IMR-90 (cell line): ENCODE measurements at regions not wholly inside any gene's neighbourhood (a gene's known extent, or its start where the extent isn't known, plus 50 kb on each side); places are given as distances from the start of the nearest gene placed in this dataset.
"Not testable (repeated sequence)": the region's sequence is repeated elsewhere in the genome, so short reads cannot be mapped to it uniquely, and the experiment has no call there.

Experiments
- BHLHE40 ChIP-seq: fragments of 150-350 bp; IDR thresholded peaks from 2 replicates; pipeline ENCODE4 v1.6.1; 2016; ENCODE audit warnings: mild to moderate bottlenecking, low read depth, low read length
- CEBPB ChIP-seq: IDR thresholded peaks from 2 replicates; pipeline ENCODE4 v1.6.1; 2012; ENCODE audit warnings: low read depth, low read length, improper control_type of control experiment
- CHD1 ChIP-seq: IDR thresholded peaks from 2 replicates; pipeline ENCODE4 v1.6.1; 2012; ENCODE audit warnings: low read depth, low read length, improper control_type of control experiment
- ELK1 ChIP-seq: fragments of 150-350 bp; IDR thresholded peaks from 2 replicates; pipeline ENCODE4 v1.6.1; 2016; ENCODE audit warnings: low read depth, mild to moderate bottlenecking, low read length, moderate library complexity, borderline replicate concordance
- MAFK ChIP-seq: IDR thresholded peaks from 2 replicates; pipeline ENCODE4 v1.6.1; 2012; ENCODE audit warnings: low read depth, low read length, improper control_type of control experiment
- MAZ ChIP-seq: IDR thresholded peaks from 2 replicates; pipeline ENCODE4 v1.6.1; 2012; ENCODE audit warnings: low read depth, mild to moderate bottlenecking, low read length, improper control_type of control experiment, moderate library complexity, borderline replicate concordance
- MXI1 ChIP-seq: IDR thresholded peaks from 2 replicates; pipeline ENCODE4 v1.6.1; 2012; ENCODE audit warnings: low read depth, mild to moderate bottlenecking, low read length, moderate library complexity, borderline replicate concordance
- NFE2L2 ChIP-seq: fragments of 150-350 bp; IDR thresholded peaks from 2 replicates; pipeline ENCODE4 v1.6.1; 2016; ENCODE audit warnings: low read depth, mild to moderate bottlenecking, low read length
- POLR2A ChIP-seq: IDR thresholded peaks from 2 replicates; pipeline ENCODE4 v1.6.1; 2012; ENCODE audit warnings: mild to moderate bottlenecking, low read depth, low read length
- RAD21 ChIP-seq: IDR thresholded peaks from 2 replicates; pipeline ENCODE4 v1.6.1; 2012; ENCODE audit warnings: low read length, improper control_type of control experiment
- RCOR1 ChIP-seq: IDR thresholded peaks from 2 replicates; pipeline ENCODE4 v1.6.1; 2012; ENCODE audit warnings: mild to moderate bottlenecking, low read length, improper control_type of control experiment; ENCODE audit not compliant: insufficient replicate concordance
- RFX5 ChIP-seq: IDR thresholded peaks from 2 replicates; pipeline ENCODE4 v1.8.0; 2012; ENCODE audit warnings: low read depth, mild to moderate bottlenecking, low read length, moderate library complexity
- TF ChIP-seq, protein P1 (sequence below): conservative IDR thresholded peaks from 2 replicates; pipeline ENCODE4 v1.5.1; 2012; ENCODE audit warnings: mild to moderate bottlenecking, low read depth, low read length, improper control_type of control experiment

DNA sequence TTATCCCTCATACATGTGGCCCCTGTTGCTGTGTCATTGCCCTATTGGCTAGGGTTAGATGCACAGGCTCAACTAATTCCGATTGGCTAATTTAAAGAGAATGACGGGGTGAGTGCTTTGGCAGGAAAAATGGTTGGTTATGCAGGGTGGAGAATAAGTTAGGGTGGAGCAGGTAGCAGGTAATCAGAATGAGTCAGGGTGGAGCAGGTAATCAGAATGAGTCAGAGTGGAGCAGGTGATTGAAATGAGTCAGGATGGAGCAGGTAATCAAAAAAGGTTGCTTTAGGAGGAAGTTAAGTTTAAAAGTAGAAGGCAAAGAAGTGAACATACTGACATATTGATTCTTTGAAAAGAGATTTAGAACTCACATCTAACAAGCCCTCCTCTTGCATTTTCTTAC lies 513.5 kb downstream of the EDEM1 start:
- TF ChIP-seq, protein P1, sequence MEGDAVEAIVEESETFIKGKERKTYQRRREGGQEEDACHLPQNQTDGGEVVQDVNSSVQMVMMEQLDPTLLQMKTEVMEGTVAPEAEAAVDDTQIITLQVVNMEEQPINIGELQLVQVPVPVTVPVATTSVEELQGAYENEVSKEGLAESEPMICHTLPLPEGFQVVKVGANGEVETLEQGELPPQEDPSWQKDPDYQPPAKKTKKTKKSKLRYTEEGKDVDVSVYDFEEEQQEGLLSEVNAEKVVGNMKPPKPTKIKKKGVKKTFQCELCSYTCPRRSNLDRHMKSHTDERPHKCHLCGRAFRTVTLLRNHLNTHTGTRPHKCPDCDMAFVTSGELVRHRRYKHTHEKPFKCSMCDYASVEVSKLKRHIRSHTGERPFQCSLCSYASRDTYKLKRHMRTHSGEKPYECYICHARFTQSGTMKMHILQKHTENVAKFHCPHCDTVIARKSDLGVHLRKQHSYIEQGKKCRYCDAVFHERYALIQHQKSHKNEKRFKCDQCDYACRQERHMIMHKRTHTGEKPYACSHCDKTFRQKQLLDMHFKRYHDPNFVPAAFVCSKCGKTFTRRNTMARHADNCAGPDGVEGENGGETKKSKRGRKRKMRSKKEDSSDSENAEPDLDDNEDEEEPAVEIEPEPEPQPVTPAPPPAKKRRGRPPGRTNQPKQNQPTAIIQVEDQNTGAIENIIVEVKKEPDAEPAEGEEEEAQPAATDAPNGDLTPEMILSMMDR, result not testable (repeated sequence)
- not testable (repeated sequence) for TF ChIP-seq CHD1, CEBPB, POLR2A, MAZ, MXI1, RCOR1, RAD21, BHLHE40, NFE2L2, RFX5, MAFK, ELK1
